ENCODE measurements at regions not wholly inside any gene's neighbourhood (a gene's known extent, or its start where the extent isn't known, plus 50 kb on each side); places are given as distances from the start of the nearest gene placed in this dataset.

DNA sequence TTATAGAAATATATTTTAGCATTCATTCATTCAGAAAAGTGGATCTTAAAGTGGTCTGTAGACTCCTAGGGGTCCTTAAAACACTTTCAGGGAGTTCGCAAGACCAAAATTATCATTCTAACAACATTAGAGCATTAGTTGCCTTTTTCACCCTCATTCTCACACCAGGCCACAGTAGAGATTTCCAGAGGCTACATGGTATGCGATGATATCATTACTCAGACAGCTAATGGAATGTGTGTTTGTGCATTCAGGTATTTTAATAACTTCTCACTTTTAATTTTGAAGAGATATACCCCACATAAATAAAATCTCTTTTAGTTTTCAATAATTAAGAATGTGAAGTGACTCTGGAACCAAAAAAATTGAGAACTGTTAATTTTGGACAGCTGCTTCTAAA, 206.9 kb downstream of the NSUN3 start:
- TF ChIP-seq, protein P1, sequence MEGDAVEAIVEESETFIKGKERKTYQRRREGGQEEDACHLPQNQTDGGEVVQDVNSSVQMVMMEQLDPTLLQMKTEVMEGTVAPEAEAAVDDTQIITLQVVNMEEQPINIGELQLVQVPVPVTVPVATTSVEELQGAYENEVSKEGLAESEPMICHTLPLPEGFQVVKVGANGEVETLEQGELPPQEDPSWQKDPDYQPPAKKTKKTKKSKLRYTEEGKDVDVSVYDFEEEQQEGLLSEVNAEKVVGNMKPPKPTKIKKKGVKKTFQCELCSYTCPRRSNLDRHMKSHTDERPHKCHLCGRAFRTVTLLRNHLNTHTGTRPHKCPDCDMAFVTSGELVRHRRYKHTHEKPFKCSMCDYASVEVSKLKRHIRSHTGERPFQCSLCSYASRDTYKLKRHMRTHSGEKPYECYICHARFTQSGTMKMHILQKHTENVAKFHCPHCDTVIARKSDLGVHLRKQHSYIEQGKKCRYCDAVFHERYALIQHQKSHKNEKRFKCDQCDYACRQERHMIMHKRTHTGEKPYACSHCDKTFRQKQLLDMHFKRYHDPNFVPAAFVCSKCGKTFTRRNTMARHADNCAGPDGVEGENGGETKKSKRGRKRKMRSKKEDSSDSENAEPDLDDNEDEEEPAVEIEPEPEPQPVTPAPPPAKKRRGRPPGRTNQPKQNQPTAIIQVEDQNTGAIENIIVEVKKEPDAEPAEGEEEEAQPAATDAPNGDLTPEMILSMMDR (IDR thresholded peaks at IDR 0.05), result no peak
- TF ChIP-seq POLR2A (IDR thresholded peaks at IDR 0.05), result no peak
